SK-N-SH treated with all-trans-retinoic acid at 6 μM for 48 hours (cell line): ENCODE measurements at regions not wholly inside any gene's neighbourhood (a gene's known extent, or its start where the extent isn't known, plus 50 kb on each side); places are given as distances from the start of the nearest gene placed in this dataset.

Source experiments
- ATAC-seq: fragments of 200-7000 bp; cut with Tn5 transposase; 3 replicates; pipeline ENCODE4 v1.9.1; 2020; ENCODE audit warnings: mild to moderate bottlenecking, moderate library complexity
- ARNTL ChIP-seq: fragments of 450-650 bp; formaldehyde crosslinking; IDR thresholded peaks from 2 replicates; pipeline ENCODE4 v1.5.0; 2020; ENCODE audit warnings: low read depth, mild to moderate bottlenecking, moderate library complexity, borderline replicate concordance
- BACH2 ChIP-seq: fragments of 250-450 bp; sonication (Bioruptor Pico); IDR thresholded peaks from 2 replicates; pipeline ENCODE4 v1.9.0; 2021; ENCODE audit warnings: mild to moderate bottlenecking, borderline replicate concordance
- CSRNP3 ChIP-seq: fragments of 250-450 bp; sonication (Bioruptor Pico); IDR thresholded peaks from 2 replicates; pipeline ENCODE4 v1.5.1; 2021; ENCODE audit warnings: mild to moderate bottlenecking, moderate library complexity
- ESRRG ChIP-seq: fragments of 250-450 bp; sonication (Bioruptor Pico); IDR thresholded peaks from 2 replicates; pipeline ENCODE4 v1.6.1; 2021; ENCODE audit warnings: mild to moderate bottlenecking
- ISL1 ChIP-seq: fragments of 250-450 bp; sonication (Bioruptor Pico); IDR thresholded peaks from 2 replicates; pipeline ENCODE4 v2.1.2; 2022; ENCODE audit warnings: mild to moderate bottlenecking, moderate library complexity
- OSR1 ChIP-seq: fragments of 250-450 bp; sonication (Bioruptor Pico); IDR thresholded peaks from 2 replicates; pipeline ENCODE4 v1.8.0; 2022; ENCODE audit warnings: moderate library complexity, mild to moderate bottlenecking, inconsistent platforms
- PATZ1 ChIP-seq: fragments of 250-450 bp; sonication (Bioruptor Pico); IDR thresholded peaks from 2 replicates; pipeline ENCODE4 v1.8.0; 2020; ENCODE audit warnings: mild to moderate bottlenecking, moderate library complexity, borderline replicate concordance
- POU6F1 ChIP-seq: fragments of 250-450 bp; sonication (Bioruptor Pico); IDR thresholded peaks from 2 replicates; pipeline ENCODE4 v1.8.0; 2021; ENCODE audit warnings: low read depth, mild to moderate bottlenecking, moderate library complexity, borderline replicate concordance
- RARB ChIP-seq: fragments of 250-450 bp; sonication (Bioruptor Pico); IDR thresholded peaks from 2 replicates; pipeline ENCODE4 v1.8.0; 2021; ENCODE audit warnings: mild to moderate bottlenecking, moderate library complexity
- SNAI2 ChIP-seq: fragments of 250-450 bp; sonication (Bioruptor Pico); IDR thresholded peaks from 2 replicates; pipeline ENCODE4 v1.5.0; 2020; ENCODE audit warnings: mild to moderate bottlenecking, moderate library complexity
- TCF4 ChIP-seq: fragments of 250-450 bp; sonication (Bioruptor Pico); IDR thresholded peaks from 2 replicates; pipeline ENCODE4 v1.8.0; 2021; ENCODE audit warnings: mild to moderate bottlenecking, moderate library complexity, borderline replicate concordance
- TOX ChIP-seq: fragments of 250-450 bp; sonication (Bioruptor Pico); IDR thresholded peaks from 2 replicates; pipeline ENCODE4 v1.8.0; 2021; ENCODE audit warnings: mild to moderate bottlenecking, moderate library complexity, borderline replicate concordance
- ZC3H10 ChIP-seq: fragments of 250-450 bp; sonication (Bioruptor Pico); IDR thresholded peaks from 2 replicates; pipeline ENCODE4 v1.5.1; 2021; ENCODE audit warnings: mild to moderate bottlenecking, moderate library complexity
- ZFP3 ChIP-seq: fragments of 250-450 bp; sonication (Bioruptor Pico); IDR thresholded peaks from 2 replicates; pipeline ENCODE4 v1.5.0; 2020; ENCODE audit warnings: mild to moderate bottlenecking, moderate library complexity
- ZNF565 ChIP-seq: fragments of 450-650 bp; formaldehyde crosslinking; conservative IDR thresholded peaks from 2 replicates; pipeline ENCODE4 v1.5.0; 2020; ENCODE audit warnings: low read depth, mild to moderate bottlenecking, moderate library complexity
- ZNF70 ChIP-seq: fragments of 450-650 bp; formaldehyde crosslinking; IDR thresholded peaks from 2 replicates; pipeline ENCODE4 v1.5.0; 2020; ENCODE audit warnings: mild to moderate bottlenecking, moderate library complexity
- ZNF8 ChIP-seq: fragments of 450-650 bp; formaldehyde crosslinking; IDR thresholded peaks from 2 replicates; pipeline ENCODE4 v1.5.0; 2020; ENCODE audit warnings: mild to moderate bottlenecking, moderate library complexity
- TF ChIP-seq, protein P1 (sequence below): fragments of 250-450 bp; sonication (Bioruptor Pico); IDR thresholded peaks from 2 replicates; pipeline ENCODE4 v1.5.0; 2020; ENCODE audit warnings: mild to moderate bottlenecking, moderate library complexity
- TF ChIP-seq, protein P2 (sequence below): fragments of 250-450 bp; sonication (Bioruptor Pico); IDR thresholded peaks from 2 replicates; pipeline ENCODE4 v1.5.1; 2020; ENCODE audit warnings: low read depth, mild to moderate bottlenecking, moderate library complexity

- no peak for TF ChIP-seq PATZ1 (CRISPR knock-in tag)
- no peak for TF ChIP-seq CSRNP3 (CRISPR knock-in tag)
- no peak for TF ChIP-seq ZNF8
Measured at GRCh38 chr6:135722679-135723078, 128.8 kb upstream of the PDE7B start (continued).

DNA sequence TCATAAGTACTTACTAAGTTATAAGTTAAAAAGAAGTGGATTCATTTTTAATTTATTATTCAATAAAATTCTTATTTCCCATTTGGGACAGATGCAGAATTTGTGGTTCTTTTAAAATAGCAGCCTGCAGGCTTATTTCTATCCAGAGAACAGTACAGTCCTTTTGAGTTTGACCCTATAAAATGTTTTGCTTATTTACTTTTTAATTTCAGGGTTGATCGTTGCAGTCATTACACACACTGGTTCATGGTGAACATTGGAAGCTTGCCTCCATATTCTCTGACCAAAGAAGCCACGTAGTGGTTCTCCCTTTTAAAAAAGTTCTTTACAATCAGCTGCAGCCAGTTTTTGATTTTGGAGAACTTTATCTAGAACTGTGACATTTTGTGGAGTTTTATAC, 122.9 kb upstream of the PDE7B start:
- ATAC-seq, result no peak
- no peak for TF ChIP-seq PATZ1 (CRISPR knock-in tag)
- no peak for TF ChIP-seq ZNF565 (CRISPR knock-in tag)
- TF ChIP-seq POU6F1, result no peak
- TF ChIP-seq CSRNP3 (CRISPR knock-in tag), result no peak
- TF ChIP-seq ZNF8, result no peak
- TF ChIP-seq, protein P1, sequence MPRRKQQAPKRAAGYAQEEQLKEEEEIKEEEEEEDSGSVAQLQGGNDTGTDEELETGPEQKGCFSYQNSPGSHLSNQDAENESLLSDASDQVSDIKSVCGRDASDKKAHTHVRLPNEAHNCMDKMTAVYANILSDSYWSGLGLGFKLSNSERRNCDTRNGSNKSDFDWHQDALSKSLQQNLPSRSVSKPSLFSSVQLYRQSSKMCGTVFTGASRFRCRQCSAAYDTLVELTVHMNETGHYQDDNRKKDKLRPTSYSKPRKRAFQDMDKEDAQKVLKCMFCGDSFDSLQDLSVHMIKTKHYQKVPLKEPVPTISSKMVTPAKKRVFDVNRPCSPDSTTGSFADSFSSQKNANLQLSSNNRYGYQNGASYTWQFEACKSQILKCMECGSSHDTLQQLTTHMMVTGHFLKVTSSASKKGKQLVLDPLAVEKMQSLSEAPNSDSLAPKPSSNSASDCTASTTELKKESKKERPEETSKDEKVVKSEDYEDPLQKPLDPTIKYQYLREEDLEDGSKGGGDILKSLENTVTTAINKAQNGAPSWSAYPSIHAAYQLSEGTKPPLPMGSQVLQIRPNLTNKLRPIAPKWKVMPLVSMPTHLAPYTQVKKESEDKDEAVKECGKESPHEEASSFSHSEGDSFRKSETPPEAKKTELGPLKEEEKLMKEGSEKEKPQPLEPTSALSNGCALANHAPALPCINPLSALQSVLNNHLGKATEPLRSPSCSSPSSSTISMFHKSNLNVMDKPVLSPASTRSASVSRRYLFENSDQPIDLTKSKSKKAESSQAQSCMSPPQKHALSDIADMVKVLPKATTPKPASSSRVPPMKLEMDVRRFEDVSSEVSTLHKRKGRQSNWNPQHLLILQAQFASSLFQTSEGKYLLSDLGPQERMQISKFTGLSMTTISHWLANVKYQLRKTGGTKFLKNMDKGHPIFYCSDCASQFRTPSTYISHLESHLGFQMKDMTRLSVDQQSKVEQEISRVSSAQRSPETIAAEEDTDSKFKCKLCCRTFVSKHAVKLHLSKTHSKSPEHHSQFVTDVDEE (CRISPR knock-in tag), result no peak
- TF ChIP-seq SNAI2 (CRISPR knock-in tag), result no peak
- no peak for TF ChIP-seq TOX (CRISPR knock-in tag)
- TF ChIP-seq RARB, result no peak
- TF ChIP-seq ISL1 (CRISPR knock-in tag), result no peak
- TF ChIP-seq OSR1 (CRISPR knock-in tag), result no peak
- TF ChIP-seq BACH2 (CRISPR knock-in tag), result no peak
- no peak for TF ChIP-seq TCF4 (CRISPR knock-in tag)
- TF ChIP-seq ZFP3 (CRISPR knock-in tag), result no peak
- no peak for TF ChIP-seq ZC3H10 (CRISPR knock-in tag)
- no peak for TF ChIP-seq ARNTL (CRISPR knock-in tag)
- no peak for TF ChIP-seq ZNF70
- TF ChIP-seq, all 23 proteins: peak for 0

GRCh38 chr6:135731116-135731515, 120.4 kb upstream of the PDE7B start:
- ATAC-seq, result no peak
- TF ChIP-seq BACH2 (CRISPR knock-in tag) (no peak), ZFP3 (CRISPR knock-in tag) (no peak), RARB (no peak), SNAI2 (CRISPR knock-in tag) (no peak), POU6F1 (no peak), ZNF8 (no peak), ESRRG (CRISPR knock-in tag) (no peak), ZNF70 (no peak)
- TF ChIP-seq, protein P2, sequence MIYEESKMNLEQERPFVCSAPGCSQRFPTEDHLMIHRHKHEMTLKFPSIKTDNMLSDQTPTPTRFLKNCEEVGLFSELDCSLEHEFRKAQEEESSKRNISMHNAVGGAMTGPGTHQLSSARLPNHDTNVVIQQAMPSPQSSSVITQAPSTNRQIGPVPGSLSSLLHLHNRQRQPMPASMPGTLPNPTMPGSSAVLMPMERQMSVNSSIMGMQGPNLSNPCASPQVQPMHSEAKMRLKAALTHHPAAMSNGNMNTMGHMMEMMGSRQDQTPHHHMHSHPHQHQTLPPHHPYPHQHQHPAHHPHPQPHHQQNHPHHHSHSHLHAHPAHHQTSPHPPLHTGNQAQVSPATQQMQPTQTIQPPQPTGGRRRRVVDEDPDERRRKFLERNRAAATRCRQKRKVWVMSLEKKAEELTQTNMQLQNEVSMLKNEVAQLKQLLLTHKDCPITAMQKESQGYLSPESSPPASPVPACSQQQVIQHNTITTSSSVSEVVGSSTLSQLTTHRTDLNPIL (CRISPR knock-in tag), result no peak
- TF ChIP-seq, protein P1 (CRISPR knock-in tag), result no peak
